NCI-H82 (cell line): ENCODE measurements at regions not wholly inside any gene's neighbourhood (a gene's known extent, or its start where the extent isn't known, plus 50 kb on each side); places are given as distances from the start of the nearest gene placed in this dataset.
"Not testable (repeated sequence)": the region's sequence is repeated elsewhere in the genome, so short reads cannot be mapped to it uniquely, and the experiment has no call there.

Source experiments
- DNase-seq: peaks from one replicate; lab custom pipeline; 2025; lab: John Stamatoyannopoulos, UW

GRCh38 chr4:18751083-18751482, 729.5 kb upstream of the LCORL start:
- no peak for DNase-seq

GRCh38 chr4:18749391-18749790, 727.8 kb upstream of the LCORL start:
- no peak for DNase-seq

DNA sequence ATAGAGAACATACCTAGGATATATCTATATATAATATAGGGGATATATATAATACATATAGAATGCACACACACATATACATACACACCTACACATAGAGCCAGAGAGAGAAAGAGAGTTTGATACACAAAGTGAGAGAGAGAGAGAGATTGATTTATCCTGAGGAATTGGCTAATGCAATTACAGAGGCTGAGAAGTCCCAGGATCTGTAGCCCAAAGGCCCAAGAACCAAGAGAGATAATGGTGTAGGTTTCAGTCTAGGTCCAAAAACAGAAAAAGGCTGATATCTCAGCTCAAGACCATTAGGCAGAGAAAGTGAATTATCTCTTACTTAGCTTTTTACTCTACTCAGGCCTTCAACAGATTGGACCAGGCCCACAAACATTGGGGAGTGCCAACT, 715.0 kb upstream of the LCORL start:
- DNase-seq, result no peak

DNA sequence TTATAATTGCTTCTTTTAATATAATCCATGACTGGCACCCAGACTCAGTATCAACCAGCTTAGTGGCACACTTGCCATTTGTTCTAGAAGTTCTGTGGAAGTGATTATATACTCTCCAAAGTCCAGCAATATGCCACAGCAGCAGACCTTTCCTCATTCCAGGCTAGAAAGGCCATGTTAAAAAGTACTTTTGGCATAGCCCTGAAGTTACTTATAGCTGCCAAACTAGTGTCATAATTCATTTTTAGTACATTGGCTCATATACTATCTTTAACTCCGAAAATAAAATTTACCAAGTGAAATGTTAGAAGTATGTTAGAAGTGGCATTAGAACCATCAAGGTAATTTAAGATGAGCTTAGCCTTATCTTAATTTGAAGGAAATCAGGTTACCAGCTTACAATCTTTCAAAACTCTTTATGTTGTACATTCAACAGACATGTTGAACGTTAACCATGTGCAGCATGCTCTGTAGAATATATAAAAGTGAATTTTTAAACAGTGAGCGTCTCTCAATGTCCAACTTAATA, 714.2 kb upstream of the LCORL start:
- no peak for DNase-seq

DNA sequence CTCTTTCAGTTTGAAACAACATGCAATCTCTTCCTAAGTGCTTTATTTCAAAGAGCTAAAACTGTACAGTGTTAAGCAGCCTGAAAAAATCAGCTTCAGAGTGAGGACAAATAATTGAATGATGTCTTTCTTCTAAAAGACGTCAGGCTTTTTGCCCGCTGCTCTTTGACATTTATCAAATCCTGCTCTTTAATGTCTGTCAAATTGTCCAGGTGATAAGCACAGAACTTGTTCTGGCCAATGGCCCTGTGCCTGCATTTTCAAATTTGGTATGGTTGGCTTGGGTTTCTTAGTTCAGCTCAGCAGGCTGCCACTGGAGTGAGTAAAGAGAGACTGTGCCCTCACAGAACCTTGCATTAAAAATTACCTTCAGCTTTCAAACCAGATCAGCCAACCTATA, 712.9 kb upstream of the LCORL start:
- DNase-seq, result no peak

GRCh38 chr4:18733961-18734360, 712.4 kb upstream of the LCORL start:
- DNase-seq, result no peak

GRCh38 chr4:18722748-18723191, 701.2 kb upstream of the LCORL start:
- DNase-seq, result no peak

DNA sequence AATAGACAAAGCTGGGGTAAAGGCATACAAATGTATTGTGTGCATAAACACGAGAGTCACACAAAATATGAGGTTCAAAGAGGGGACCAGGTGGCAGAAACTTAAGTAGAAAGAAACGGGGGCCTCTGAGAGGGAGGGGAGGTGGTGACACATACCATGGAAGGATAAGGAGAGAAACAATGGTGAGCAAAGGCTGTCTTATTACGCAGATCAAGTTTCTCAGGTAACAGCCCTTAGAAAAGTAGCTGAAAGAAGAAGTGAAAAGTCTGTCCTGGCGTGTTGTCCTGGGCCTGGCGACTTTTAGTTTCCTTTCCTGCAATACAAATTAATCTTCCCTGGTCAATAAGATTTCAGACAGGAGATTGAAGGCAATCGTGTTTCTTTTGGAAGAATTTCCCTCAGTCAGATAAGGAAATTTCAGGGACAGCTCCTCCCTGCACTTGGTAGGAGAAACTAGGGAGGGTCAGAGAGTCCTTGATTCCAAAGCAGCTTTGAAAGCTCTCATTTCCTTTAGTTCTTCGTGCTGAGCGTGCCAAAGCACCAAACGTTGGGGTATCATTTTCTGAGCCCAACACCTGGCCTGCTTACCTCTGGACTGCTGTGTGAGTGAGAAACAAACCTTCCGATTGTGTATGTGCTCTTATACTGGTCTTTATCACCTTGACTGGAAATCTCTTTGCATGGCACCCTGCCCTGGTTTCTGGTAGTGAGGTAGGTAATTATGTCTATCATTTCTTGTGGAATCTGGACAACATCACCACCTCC, 676.7 kb upstream of the LCORL start:
- no peak for DNase-seq

DNA sequence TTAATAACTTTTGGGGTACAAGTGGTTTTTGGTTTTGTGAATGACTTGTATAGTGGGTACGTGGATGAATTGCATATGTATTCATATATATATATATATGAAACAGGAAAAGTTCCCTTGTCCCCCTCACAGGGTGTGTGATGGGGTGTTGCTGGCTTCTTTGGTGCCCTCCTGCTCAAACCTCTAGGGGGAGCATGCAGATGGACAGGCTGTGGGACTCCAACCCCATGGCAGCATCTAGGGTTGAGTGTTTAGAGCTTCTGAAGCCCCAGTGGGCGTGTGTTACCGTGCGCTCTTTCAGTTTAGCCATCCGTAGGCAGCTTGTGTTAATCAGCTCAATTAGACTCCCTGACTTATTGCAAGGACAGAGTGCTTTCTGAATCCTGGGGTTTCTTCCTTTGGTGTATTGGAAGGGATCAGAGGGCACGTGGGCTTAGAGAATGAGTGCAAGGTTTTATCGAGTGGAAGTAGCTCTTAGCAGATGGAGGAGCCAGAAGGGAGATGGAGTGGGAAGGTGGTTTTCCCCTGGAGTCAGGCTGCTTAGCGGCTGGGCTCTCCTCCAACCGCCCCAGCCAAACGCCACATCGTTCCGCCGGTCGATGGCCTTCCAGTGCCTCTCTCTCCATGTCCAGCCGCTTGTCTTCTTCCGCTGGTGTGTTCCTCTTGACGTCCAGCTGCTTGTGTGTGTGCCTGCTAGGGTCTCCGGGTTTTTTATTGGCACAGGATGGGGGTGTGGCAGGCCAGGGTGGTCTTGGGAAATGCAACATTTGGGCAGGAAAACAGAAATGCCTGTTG, 674.4 kb upstream of the LCORL start:
- peak; percentile 51 for DNase-seq

- no peak for DNase-seq
Measured at GRCh38 chr4:18691431-18692200, 670.1 kb upstream of the LCORL start.

GRCh38 chr4:18690291-18690955, 668.9 kb upstream of the LCORL start:
- DNase-seq, result no peak

- peak; percentile 68 for DNase-seq
Measured at GRCh38 chr4:18689308-18690115, 668.0 kb upstream of the LCORL start.

GRCh38 chr4:18688351-18688750, 666.8 kb upstream of the LCORL start:
- not testable (repeated sequence) for DNase-seq

GRCh38 chr4:18686338-18687037, 664.9 kb upstream of the LCORL start:
- no peak for DNase-seq

DNA sequence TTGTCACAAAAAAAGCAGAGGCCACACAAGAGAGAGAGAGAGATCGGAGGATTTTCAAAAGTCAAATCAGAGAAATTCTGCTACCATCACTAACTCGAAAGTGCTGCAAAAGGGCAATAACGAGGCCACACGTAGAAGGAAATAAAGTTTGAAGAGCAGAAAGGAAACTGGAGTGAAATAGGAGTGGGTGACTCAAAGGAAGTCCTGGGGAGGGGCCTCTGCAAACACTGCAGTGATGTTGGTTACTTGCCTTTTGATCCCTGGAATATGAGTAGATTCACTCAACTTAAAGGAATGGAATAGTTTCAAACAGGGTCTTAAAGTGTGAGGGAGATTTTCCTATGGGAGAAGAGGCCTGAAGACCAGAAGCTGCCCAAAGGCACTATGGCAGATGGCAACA, 663.4 kb upstream of the LCORL start:
- no peak for DNase-seq

- no peak for DNase-seq
Measured at GRCh38 chr4:18676526-18676915, 655.0 kb upstream of the LCORL start.

DNA sequence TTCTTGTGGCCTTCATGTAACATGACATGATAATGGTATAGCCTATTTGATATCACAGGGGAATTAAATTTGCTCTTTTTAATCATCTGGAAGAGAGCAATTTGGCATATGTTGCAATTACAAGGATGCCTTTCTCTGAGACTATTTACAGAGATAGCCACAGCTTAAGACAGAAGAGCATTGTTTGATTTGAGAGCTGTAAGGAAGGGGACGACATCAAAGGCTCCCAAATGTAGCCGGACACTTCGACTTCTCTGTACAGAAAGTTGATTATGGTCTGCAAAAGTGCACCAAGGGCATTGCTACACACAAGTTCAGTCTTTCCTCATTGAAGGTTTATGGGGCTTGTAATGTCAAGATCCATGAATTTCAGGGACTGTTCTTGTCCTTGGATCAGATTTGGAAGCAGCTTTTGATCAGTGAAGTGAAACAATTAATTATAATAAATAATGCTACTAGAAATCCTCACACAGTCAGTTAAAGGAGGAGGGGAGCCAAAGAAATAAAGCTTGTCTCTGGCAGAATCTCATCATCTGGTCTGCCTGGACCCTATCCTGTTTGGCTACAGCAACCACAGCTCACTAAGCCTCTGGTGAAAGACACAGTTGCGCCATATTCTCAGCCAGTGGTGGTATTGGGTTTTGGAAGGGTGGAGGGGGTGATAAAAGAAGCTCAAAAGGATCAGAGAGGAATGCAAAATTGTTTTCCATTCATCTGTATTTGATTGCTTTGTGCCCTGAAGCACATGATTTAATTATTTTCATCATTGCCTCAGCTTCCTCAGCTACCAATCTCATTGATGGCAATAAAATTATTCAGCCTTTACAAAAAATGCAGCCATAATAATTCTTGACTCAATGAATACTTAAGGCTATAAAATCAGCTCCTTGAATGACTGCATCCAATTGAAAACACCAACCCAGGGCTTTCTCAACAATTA, 654.3 kb upstream of the LCORL start:
- no peak for DNase-seq

- DNase-seq, result peak; percentile 41
Measured at GRCh38 chr4:18670034-18670433, 648.5 kb upstream of the LCORL start.

- DNase-seq, result no peak
Measured at GRCh38 chr4:18669390-18669789, 647.8 kb upstream of the LCORL start.
